DND-41 (cell line): ENCODE measurements at regions not wholly inside any gene's neighbourhood (a gene's known extent, or its start where the extent isn't known, plus 50 kb on each side); places are given as distances from the start of the nearest gene placed in this dataset.
"Not testable (repeated sequence)": the region's sequence is repeated elsewhere in the genome, so short reads cannot be mapped to it uniquely, and the experiment has no call there.

Experiments used
- ATAC-seq: fragments of 200-7000 bp; cut with Tn5 transposase; 3 replicates; pipeline ENCODE4 v1.9.1; 2021; ENCODE audit warnings: low read depth; ENCODE audit not compliant: insufficient read depth
- DNase-seq: peaks from one replicate; pipeline ENCODE4 v3.0.0-alpha.2; 2020
- H2AFZ ChIP-seq: 2 replicates; pipeline ENCODE4 v1.6.0; 2012; ENCODE audit warnings: low read depth, low read length
- H3K27ac ChIP-seq: 2 replicates; pipeline ENCODE4 v1.5.1; 2012; ENCODE audit warnings: low read length, inconsistent platforms
- H3K27me3 ChIP-seq: fragments of 200-600 bp; sonication (generic); 2 replicates; pipeline ENCODE4 v1.6.0; 2012; ENCODE audit warnings: low read length, mild to moderate bottlenecking, inconsistent platforms; ENCODE audit not compliant: insufficient read depth, poor library complexity
- H3K36me3 ChIP-seq: 2 replicates; pipeline ENCODE4 v1.5.1; 2012; ENCODE audit warnings: low read length, inconsistent platforms; ENCODE audit not compliant: insufficient read depth
- H3K4me1 ChIP-seq: 2 replicates; pipeline ENCODE4 v1.5.1; 2012; ENCODE audit warnings: mild to moderate bottlenecking, low read length; ENCODE audit not compliant: insufficient read depth
- H3K4me2 ChIP-seq: 2 replicates; pipeline ENCODE4 v1.6.0; 2012; ENCODE audit warnings: mild to moderate bottlenecking, moderate library complexity, low read length, inconsistent platforms; ENCODE audit not compliant: insufficient read depth
- H3K4me3 ChIP-seq, 2 experiments: fragments of 200-600 bp in 1 of 2; shearing (Covaris generic) in 1 of 2; 2 replicates each; pipeline ENCODE4 v1.5.1; 2012 to 2016; ENCODE audit warnings: inconsistent platforms in 2 of 2, low read length in 2 of 2, mild to moderate bottlenecking in 2 of 2, low read depth in 1 of 2, moderate library complexity in 1 of 2
- H3K79me2 ChIP-seq: 2 replicates; pipeline ENCODE4 v1.6.0; 2012; ENCODE audit warnings: low read length, inconsistent platforms; ENCODE audit not compliant: insufficient read depth
- H3K9ac ChIP-seq: 2 replicates; pipeline ENCODE4 v1.6.0; 2012; ENCODE audit warnings: low read depth, mild to moderate bottlenecking, inconsistent platforms, low read length, moderate library complexity
- H3K9me3 ChIP-seq: 2 replicates; pipeline ENCODE4 v1.5.1; 2012; ENCODE audit warnings: low read length, moderate library complexity, mild to moderate bottlenecking, inconsistent platforms; ENCODE audit not compliant: insufficient read depth, severe bottlenecking
- H4K20me1 ChIP-seq: 2 replicates; pipeline ENCODE4 v1.6.0; 2012; ENCODE audit warnings: low read length; ENCODE audit not compliant: insufficient read depth
- CTCF ChIP-seq: IDR thresholded peaks from 2 replicates; pipeline ENCODE4 v1.5.1; 2012; ENCODE audit warnings: borderline replicate concordance, low read length, moderate library complexity, mild to moderate bottlenecking; ENCODE audit not compliant: poor library complexity, severe bottlenecking; ENCODE audit errors: extremely low read depth
- EZH2 ChIP-seq: IDR thresholded peaks from 3 replicates; pipeline ENCODE4 v1.6.1; 2012; ENCODE audit warnings: borderline replicate concordance, low read depth, mild to moderate bottlenecking, moderate library complexity, low read length, inconsistent platforms; ENCODE audit not compliant: severe bottlenecking

GRCh38 chr13:61094865-61095264 lies 320.8 kb downstream of the PCDH20 start:
- TF ChIP-seq CTCF (no peak), EZH2 (no peak)

GRCh38 chr13:61089894-61090293 lies 325.8 kb downstream of the PCDH20 start:
- not testable (repeated sequence) for H3K4me1 ChIP-seq, H3K4me2 ChIP-seq, H3K27me3 ChIP-seq, H3K9ac ChIP-seq, H3K79me2 ChIP-seq, ATAC-seq, H2AFZ ChIP-seq, H3K9me3 ChIP-seq, DNase-seq, H4K20me1 ChIP-seq, H3K36me3 ChIP-seq, H3K27ac ChIP-seq, H3K4me3 ChIP-seq

More at GRCh38 chr13:61094865-61095264, 320.8 kb downstream of the PCDH20 start:
- no peaks in the 10 kb centered on the region for H3K4me1 ChIP-seq
- H3K36me3 ChIP-seq = no peaks in the 10 kb centered on the region
- no peak overlapping the region for H2AFZ ChIP-seq
- H3K79me2 ChIP-seq = no peaks in the 10 kb centered on the region
- no peak overlapping the region for H3K4me2 ChIP-seq
- no peak overlapping the region for H3K9ac ChIP-seq
- ATAC-seq = no peak
- no peaks in the 10 kb centered on the region for H3K27me3 ChIP-seq
- no peaks in the 10 kb centered on the region for H4K20me1 ChIP-seq
- H3K9me3 ChIP-seq = no peaks in the 10 kb centered on the region
- no peak overlapping the region for H3K4me3 ChIP-seq
- DNase-seq = no peak
- H3K27ac ChIP-seq = no peak overlapping the region

GRCh38 chr13:61086087-61086486 lies 329.6 kb downstream of the PCDH20 start:
- no peak overlapping the region for H2AFZ ChIP-seq
- no peaks in the 10 kb centered on the region for H3K79me2 ChIP-seq
- no peaks in the 10 kb centered on the region for H4K20me1 ChIP-seq
- no peak overlapping the region for H3K4me3 ChIP-seq
- H3K9ac ChIP-seq = no peak overlapping the region
- H3K36me3 ChIP-seq = no peaks in the 10 kb centered on the region
- H3K27ac ChIP-seq = no peak overlapping the region
- no peak overlapping the region for H3K4me2 ChIP-seq
- no peaks in the 10 kb centered on the region for H3K9me3 ChIP-seq
- no peak for ATAC-seq
- no peaks in the 10 kb centered on the region for H3K4me1 ChIP-seq
- no peaks in the 10 kb centered on the region for H3K27me3 ChIP-seq
- no peak for DNase-seq
- TF ChIP-seq EZH2 (no peak), CTCF (no peak)

GRCh38 chr13:61084988-61085387 lies 330.7 kb downstream of the PCDH20 start:
- no peaks in the 10 kb centered on the region for H3K9me3 ChIP-seq
- TF ChIP-seq EZH2 (no peak), CTCF (no peak)
- DNase-seq = no peak
- H4K20me1 ChIP-seq = no peaks in the 10 kb centered on the region
- no peaks in the 10 kb centered on the region for H3K4me1 ChIP-seq
- H3K36me3 ChIP-seq = no peaks in the 10 kb centered on the region
- no peak for ATAC-seq
- H3K4me2 ChIP-seq = no peak overlapping the region
- H2AFZ ChIP-seq = no peak overlapping the region
- H3K9ac ChIP-seq = no peak overlapping the region
- H3K27ac ChIP-seq = no peak overlapping the region
- H3K27me3 ChIP-seq = no peaks in the 10 kb centered on the region
- H3K4me3 ChIP-seq = no peak overlapping the region
- H3K79me2 ChIP-seq = no peaks in the 10 kb centered on the region
